Sigmoid colon (tissue), 6 donors: ENCODE measurements at regions not wholly inside any gene's neighbourhood (a gene's known extent, or its start where the extent isn't known, plus 50 kb on each side); places are given as distances from the start of the nearest gene placed in this dataset.
"Not testable (repeated sequence)": the region's sequence is repeated elsewhere in the genome, so short reads cannot be mapped to it uniquely, and the experiment has no call there.

Experiments
- DNase-seq: peaks from one replicate; pipeline ENCODE4 v3.0.0-alpha.2; 2019
- H3K27ac ChIP-seq, 4 donors: fragments of 200-600 bp; sonication (generic); one replicate each; pipeline ENCODE4 v1.5.1; 2016 to 2019; ENCODE audit warnings: mild to moderate bottlenecking in 1 of 4
- H3K27me3 ChIP-seq, 3 donors: fragments of 200-600 bp; sonication (generic); one replicate each; pipeline ENCODE4 v1.5.1; 2019; ENCODE audit warnings: mild to moderate bottlenecking in 1 of 3
- H3K36me3 ChIP-seq, 4 donors: fragments of 200-600 bp; sonication (generic); one replicate each; pipeline ENCODE4 v1.5.1; 2016 to 2019
- H3K4me1 ChIP-seq, 4 donors: fragments of 200-600 bp; sonication (generic); one replicate each; pipeline ENCODE4 v1.5.1; 2017 to 2019
- H3K4me3 ChIP-seq, 4 donors: fragments of 200-600 bp; sonication (generic); one replicate each; pipeline ENCODE4 v1.5.1; 2017 to 2019; ENCODE audit warnings: mild to moderate bottlenecking in 2 of 4, moderate library complexity in 1 of 4
- H3K9me3 ChIP-seq, 4 donors: fragments of 200-600 bp in 3 of 4; sonication (generic) in 3 of 4; one replicate each; pipeline versions ENCODE4 v1.5.1 to v1.6.1; 2013 to 2019
- EP300 ChIP-seq, 4 donors: sonication (generic); formaldehyde crosslinking; IDR thresholded peaks; one replicate each; pipeline ENCODE4 v1.6.1; 2017; ENCODE audit warnings: antibody characterized with exemption in 4 of 4
- POLR2A ChIP-seq, 2 donors: fragments of 450-650 bp; IDR thresholded peaks; one replicate each; pipeline ENCODE4 v1.6.1; 2016; ENCODE audit warnings: antibody characterized with exemption in 2 of 2, mild to moderate bottlenecking in 2 of 2, moderate library complexity in 2 of 2
- POLR2AphosphoS5 ChIP-seq, 4 donors: sonication (generic); formaldehyde crosslinking; IDR thresholded peaks; one replicate each; pipeline ENCODE4 v1.6.1; 2017; ENCODE audit warnings: antibody characterized with exemption in 4 of 4
- WGBS, 2 donors: extraction: QIAGEN DNeasy Blood & Tissue Kit; methylation state at CpG; one replicate each; pipeline ENCODE4 v1.1.7; 2013; 5-methylcytosine and 5-hydroxymethylcytosine counted together
- intact Hi-C: fragments of 100-400 bp; cut with DNase I; formaldehyde crosslinking; loops from one replicate; pipeline ENCODE4 v1.15.1; 2023
- TF ChIP-seq, protein P1 (sequence below), 4 experiments: fragments of 450-650 bp in 3 of 4; fragments of 200-600 bp in 1 of 4; IDR thresholded peaks; one replicate each; pipeline ENCODE4 v1.5.1; 2016 to 2019; ENCODE audit warnings: antibody characterized with exemption in 4 of 4, mild to moderate bottlenecking in 3 of 4, moderate library complexity in 2 of 4
- donor health status: healthy with polysubstance abuse.
- donor health status: healthy.

DNA sequence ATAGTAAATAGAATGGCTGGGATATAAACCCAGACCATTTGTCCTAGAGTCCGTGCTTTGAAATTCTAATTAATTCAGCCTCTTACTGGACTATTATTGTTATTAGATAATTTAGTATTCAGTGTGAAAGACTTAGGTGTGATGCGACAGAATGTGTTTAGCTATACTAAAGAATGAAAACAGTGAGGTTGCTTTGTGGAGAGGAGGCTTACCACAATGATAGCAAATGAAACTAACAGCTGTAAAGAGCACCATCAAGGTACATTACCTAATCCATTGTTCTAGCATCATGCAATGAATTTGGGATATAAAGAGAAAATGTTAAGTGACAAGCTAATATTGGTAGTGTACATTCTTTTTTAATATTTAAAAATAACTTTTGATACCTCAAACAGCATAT, 911.1 kb downstream of the KCNT2 start:
- H3K4me3 ChIP-seq, result no peak overlapping the region
- no peaks in the 10 kb centered on the region for H3K27me3 ChIP-seq
- TF ChIP-seq POLR2A (IDR thresholded peaks at IDR 0.05) (no peak), POLR2AphosphoS5 (IDR thresholded peaks at IDR 0.05) (no peak), EP300 (IDR thresholded peaks at IDR 0.05) (no peak)
- TF ChIP-seq, protein P1, sequence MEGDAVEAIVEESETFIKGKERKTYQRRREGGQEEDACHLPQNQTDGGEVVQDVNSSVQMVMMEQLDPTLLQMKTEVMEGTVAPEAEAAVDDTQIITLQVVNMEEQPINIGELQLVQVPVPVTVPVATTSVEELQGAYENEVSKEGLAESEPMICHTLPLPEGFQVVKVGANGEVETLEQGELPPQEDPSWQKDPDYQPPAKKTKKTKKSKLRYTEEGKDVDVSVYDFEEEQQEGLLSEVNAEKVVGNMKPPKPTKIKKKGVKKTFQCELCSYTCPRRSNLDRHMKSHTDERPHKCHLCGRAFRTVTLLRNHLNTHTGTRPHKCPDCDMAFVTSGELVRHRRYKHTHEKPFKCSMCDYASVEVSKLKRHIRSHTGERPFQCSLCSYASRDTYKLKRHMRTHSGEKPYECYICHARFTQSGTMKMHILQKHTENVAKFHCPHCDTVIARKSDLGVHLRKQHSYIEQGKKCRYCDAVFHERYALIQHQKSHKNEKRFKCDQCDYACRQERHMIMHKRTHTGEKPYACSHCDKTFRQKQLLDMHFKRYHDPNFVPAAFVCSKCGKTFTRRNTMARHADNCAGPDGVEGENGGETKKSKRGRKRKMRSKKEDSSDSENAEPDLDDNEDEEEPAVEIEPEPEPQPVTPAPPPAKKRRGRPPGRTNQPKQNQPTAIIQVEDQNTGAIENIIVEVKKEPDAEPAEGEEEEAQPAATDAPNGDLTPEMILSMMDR (IDR thresholded peaks at IDR 0.05), result no peak
- H3K9me3 ChIP-seq, result no peaks in the 10 kb centered on the region
- DNase-seq, result no peak
- 85 to 94% methylated on average over 2 of the region's 2 CpGs for WGBS, 2 donors
- no peaks in the 10 kb centered on the region for H3K36me3 ChIP-seq
- H3K27ac ChIP-seq, result no peak overlapping the region
- intact Hi-C loops, result no loop called here
- H3K4me1 ChIP-seq, result no peaks in the 10 kb centered on the region

DNA sequence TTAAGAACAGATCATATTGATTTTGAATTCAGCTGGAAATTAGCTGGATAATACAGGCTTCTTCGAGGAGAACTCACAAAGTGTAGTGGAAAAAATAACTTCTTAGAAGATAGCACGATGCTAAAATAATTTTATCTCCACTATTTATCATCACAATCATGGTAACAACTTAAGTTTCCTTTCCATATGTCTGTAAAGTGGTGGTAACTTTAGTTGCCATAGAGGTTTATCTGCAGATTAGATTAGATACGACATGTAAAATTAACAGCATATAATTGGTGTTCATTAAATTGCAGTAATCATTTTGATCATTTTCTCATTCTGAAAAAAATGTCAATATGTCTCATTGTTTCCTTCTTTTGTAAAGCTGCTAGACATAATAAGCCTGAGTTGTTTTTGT, 921.5 kb downstream of the KCNT2 start:
- Histone ChIP-seq H3K9me3 (no peaks in the 10 kb centered on the region), H3K36me3 (no peaks in the 10 kb centered on the region), H3K27ac (no peak overlapping the region), H3K4me3 (no peak overlapping the region), H3K4me1 (no peaks in the 10 kb centered on the region), H3K27me3 (no peaks in the 10 kb centered on the region)
- no peak for TF ChIP-seq EP300 (IDR thresholded peaks at IDR 0.05)
- no peak for TF ChIP-seq POLR2AphosphoS5 (IDR thresholded peaks at IDR 0.05)
- TF ChIP-seq, protein P1 (IDR thresholded peaks at IDR 0.05), result no peak
- TF ChIP-seq POLR2A (IDR thresholded peaks at IDR 0.05), result no peak
- no peak for DNase-seq
- intact Hi-C loops, result no loop called here
- 85 to 86% methylated on average over 3 of the region's 3 CpGs for WGBS, 2 donors

DNA sequence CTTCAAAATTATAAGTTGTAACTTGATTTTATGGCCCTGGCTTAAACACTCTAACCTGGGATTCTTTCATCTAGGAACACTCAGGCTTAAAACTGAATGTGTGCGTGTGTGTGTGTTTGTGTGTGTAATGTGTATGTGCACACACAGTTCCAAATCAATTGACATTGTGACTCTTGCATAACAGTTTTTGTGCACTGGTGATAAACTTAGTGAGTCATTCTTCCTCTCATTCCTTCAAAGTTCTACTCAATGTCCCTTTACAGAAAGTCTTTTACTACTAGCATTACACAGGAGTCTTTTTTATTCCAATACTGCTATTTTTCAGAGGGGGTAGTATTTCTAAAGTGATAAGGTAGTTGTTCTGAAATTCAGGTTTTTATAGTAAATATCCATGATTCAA, 943.6 kb downstream of the KCNT2 start:
- no peaks in the 10 kb centered on the region for H3K4me1 ChIP-seq
- H3K4me3 ChIP-seq, result no peak overlapping the region
- intact Hi-C loops, result no loop called here
- 80 to 86% methylated on average over 1 of the region's 1 CpG for WGBS, 2 donors
- no peak for TF ChIP-seq POLR2AphosphoS5 (IDR thresholded peaks at IDR 0.05)
- TF ChIP-seq, protein P1 (IDR thresholded peaks at IDR 0.05), result no peak
- TF ChIP-seq POLR2A (IDR thresholded peaks at IDR 0.05), result no peak
- TF ChIP-seq EP300 (IDR thresholded peaks at IDR 0.05), result no peak
- H3K27me3 ChIP-seq, result no peaks in the 10 kb centered on the region
- no peaks in the 10 kb centered on the region for H3K36me3 ChIP-seq
- H3K9me3 ChIP-seq, result no peaks in the 10 kb centered on the region
- DNase-seq, result no peak
- no peak overlapping the region for H3K27ac ChIP-seq

DNA sequence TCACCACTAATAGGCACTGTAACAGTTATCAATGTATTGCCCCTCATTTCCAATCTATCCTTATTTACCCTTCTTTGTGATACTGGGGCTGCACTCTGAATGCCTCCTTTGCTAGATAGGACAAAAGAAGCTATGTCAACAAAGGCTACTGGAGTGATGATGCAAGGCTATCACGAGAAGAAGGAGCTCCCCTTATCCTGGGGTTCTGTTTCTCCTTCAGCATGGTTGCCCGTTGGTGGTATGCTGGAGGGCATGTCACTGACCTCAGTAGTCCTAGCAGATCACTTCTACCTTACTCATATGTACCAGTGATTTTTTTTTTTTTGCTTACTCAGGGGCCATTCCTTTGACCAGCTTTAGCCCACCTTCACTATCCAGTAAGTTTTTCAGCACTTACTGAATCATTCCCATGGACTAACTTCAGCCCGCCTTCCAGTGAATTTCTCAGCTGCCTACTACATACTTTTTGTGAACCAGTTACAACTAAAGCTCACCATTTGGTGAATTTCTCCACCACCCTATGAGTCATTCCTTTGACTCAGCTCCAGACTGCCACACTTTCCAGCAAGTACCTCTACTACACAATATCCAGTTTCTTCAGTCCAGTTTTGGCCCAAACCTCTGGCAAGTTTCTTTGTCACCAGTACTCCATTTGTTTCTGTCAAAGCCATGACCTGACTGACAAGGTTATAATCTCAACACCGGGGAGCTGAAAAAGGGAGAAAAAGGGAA, 944.5 kb downstream of the KCNT2 start:
- no peak for TF ChIP-seq POLR2A (IDR thresholded peaks at IDR 0.05)
- TF ChIP-seq POLR2AphosphoS5 (IDR thresholded peaks at IDR 0.05), result no peak
- TF ChIP-seq, protein P1 (IDR thresholded peaks at IDR 0.05), result no peak
- no peak for TF ChIP-seq EP300 (IDR thresholded peaks at IDR 0.05)
- no peak overlapping the region for H3K27ac ChIP-seq
- 84 to 93% methylated on average over 4 of the region's 4 CpGs for WGBS, 2 donors
- no peaks in the 10 kb centered on the region for H3K27me3 ChIP-seq
- intact Hi-C loops, result no loop called here
- H3K4me3 ChIP-seq, result no peak overlapping the region
- H3K36me3 ChIP-seq, result no peaks in the 10 kb centered on the region
- H3K4me1 ChIP-seq, result no peaks in the 10 kb centered on the region
- DNase-seq, result no peak
- no peaks in the 10 kb centered on the region for H3K9me3 ChIP-seq

DNA sequence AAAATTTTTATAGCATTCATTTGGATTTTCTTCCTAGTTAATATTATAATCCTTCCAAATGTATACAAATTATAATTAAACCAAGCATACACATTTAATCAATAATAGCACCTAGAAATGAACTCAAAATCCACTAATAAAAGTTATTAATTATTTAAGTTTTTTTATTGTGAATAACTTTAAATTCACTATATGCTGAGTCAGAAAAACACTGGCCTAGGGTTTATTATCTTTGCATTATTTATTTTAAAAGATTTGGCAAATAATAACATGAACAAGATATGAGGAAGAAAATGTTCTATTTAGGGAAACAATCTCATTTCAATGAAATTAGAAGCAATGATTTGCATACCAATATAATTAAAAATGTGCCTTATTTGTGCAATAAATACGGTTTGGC, 951.5 kb downstream of the KCNT2 start:
- intact Hi-C loops, result no loop called here
- H3K27me3 ChIP-seq, result no peaks in the 10 kb centered on the region
- no peak overlapping the region for H3K27ac ChIP-seq
- H3K36me3 ChIP-seq, result no peaks in the 10 kb centered on the region
- H3K9me3 ChIP-seq, result no peaks in the 10 kb centered on the region
- H3K4me3 ChIP-seq, result no peak overlapping the region
- TF ChIP-seq POLR2AphosphoS5 (IDR thresholded peaks at IDR 0.05) (no peak), EP300 (IDR thresholded peaks at IDR 0.05) (no peak), POLR2A (IDR thresholded peaks at IDR 0.05) (no peak)
- TF ChIP-seq, protein P1 (IDR thresholded peaks at IDR 0.05), result no peak
- 28 to 59% methylated on average over 1 of the region's 1 CpG for WGBS, 2 donors
- H3K4me1 ChIP-seq, result no peaks in the 10 kb centered on the region
- DNase-seq, result no peak

GRCh38 chr1:195648875-195649274, 959.4 kb downstream of the KCNT2 start:
- H3K27me3 ChIP-seq, H3K36me3 ChIP-seq, H3K9me3 ChIP-seq, DNase-seq, H3K4me3 ChIP-seq, H3K27ac ChIP-seq, H3K4me1 ChIP-seq, intact Hi-C loops: not testable (repeated sequence)
- WGBS, 2 donors, result 91 to 96% methylated on average over 2 of the region's 2 CpGs
